ENCODE measurements at regions not wholly inside any gene's neighbourhood (a gene's known extent, or its start where the extent isn't known, plus 50 kb on each side); places are given as distances from the start of the nearest gene placed in this dataset.

GRCh38 chr2:146894514-146894913 is 950.3 kb upstream of the ACVR2A start:
- no peak for DNase-seq (ENCODE audit: low read depth in 3 of 3)

GRCh38 chr2:146893500-146894041 is 951.3 kb upstream of the ACVR2A start:
- no peak for DNase-seq (ENCODE audit: low read depth in 3 of 3)

GRCh38 chr2:146890491-146890890 is 954.3 kb upstream of the ACVR2A start:
- no peak for DNase-seq (ENCODE audit: low read depth in 3 of 3)

- DNase-seq (ENCODE audit: low read depth in 3 of 3) = no peak
Observed at GRCh38 chr2:146879882-146880281, 964.9 kb upstream of the ACVR2A start.

- no peak for DNase-seq (ENCODE audit: low read depth in 3 of 3)
Observed at GRCh38 chr2:146874260-146874658, 970.6 kb upstream of the ACVR2A start.

GRCh38 chr2:146873646-146874259 is 971.1 kb upstream of the ACVR2A start:
- no peak for DNase-seq (ENCODE audit: low read depth in 3 of 3)

- DNase-seq (ENCODE audit: low read depth in 3 of 3) = no peak
Observed at GRCh38 chr2:146873056-146873455, 971.8 kb upstream of the ACVR2A start.

- DNase-seq (ENCODE audit: low read depth in 3 of 3) = no peak
Observed at GRCh38 chr2:146870691-146871090, 974.1 kb upstream of the ACVR2A start.

GRCh38 chr2:146869328-146869727 is 975.5 kb upstream of the ACVR2A start:
- no peak for DNase-seq (ENCODE audit: low read depth in 3 of 3)

- no peak for DNase-seq (ENCODE audit: low read depth in 3 of 3)
Observed at GRCh38 chr2:146868051-146868450, 976.8 kb upstream of the ACVR2A start.

GRCh38 chr2:146867477-146867986 is 977.3 kb upstream of the ACVR2A start:
- DNase-seq (ENCODE audit: low read depth in 3 of 3) = no peak

GRCh38 chr2:146853741-146854444 is 990.9 kb upstream of the ACVR2A start:
- DNase-seq (ENCODE audit: low read depth in 3 of 3) = no peak

- DNase-seq (ENCODE audit: low read depth in 3 of 3) = no peak
Observed at GRCh38 chr2:146852661-146853060, 992.2 kb upstream of the ACVR2A start.

- DNase-seq (ENCODE audit: low read depth in 3 of 3) = no peak
Observed at GRCh38 chr2:146850746-146851145, 994.1 kb upstream of the ACVR2A start.

- no peak for DNase-seq (ENCODE audit: low read depth in 3 of 3)
Observed at GRCh38 chr2:146847846-146848245, 997.0 kb upstream of the ACVR2A start.

GRCh38 chr2:146844226-146844990 is 1000.4 kb upstream of the ACVR2A start:
- DNase-seq (ENCODE audit: low read depth in 3 of 3) = no peak

GRCh38 chr2:146837857-146838256 is 1007.0 kb upstream of the ACVR2A start:
- DNase-seq (ENCODE audit: low read depth in 3 of 3) = no peak

- DNase-seq (ENCODE audit: low read depth in 3 of 3) = no peak
Observed at GRCh38 chr2:146826388-146826787, 1018.4 kb upstream of the ACVR2A start.

GRCh38 chr2:146821836-146822316 is 1023.0 kb upstream of the ACVR2A start:
- no peak for DNase-seq (ENCODE audit: low read depth in 3 of 3)

- no peak for DNase-seq (ENCODE audit: low read depth in 3 of 3)
Observed at GRCh38 chr2:146820672-146821071, 1024.2 kb upstream of the ACVR2A start.

- DNase-seq (ENCODE audit: low read depth in 3 of 3) = no peak
Observed at GRCh38 chr2:146818122-146818521, 1026.7 kb upstream of the ACVR2A start.

- DNase-seq (ENCODE audit: low read depth in 3 of 3) = no peak
Observed at GRCh38 chr2:146817613-146818012, 1027.2 kb upstream of the ACVR2A start.
